ENCODE measurements at regions not wholly inside any gene's neighbourhood (a gene's known extent, or its start where the extent isn't known, plus 50 kb on each side); places are given as distances from the start of the nearest gene placed in this dataset.

DNA sequence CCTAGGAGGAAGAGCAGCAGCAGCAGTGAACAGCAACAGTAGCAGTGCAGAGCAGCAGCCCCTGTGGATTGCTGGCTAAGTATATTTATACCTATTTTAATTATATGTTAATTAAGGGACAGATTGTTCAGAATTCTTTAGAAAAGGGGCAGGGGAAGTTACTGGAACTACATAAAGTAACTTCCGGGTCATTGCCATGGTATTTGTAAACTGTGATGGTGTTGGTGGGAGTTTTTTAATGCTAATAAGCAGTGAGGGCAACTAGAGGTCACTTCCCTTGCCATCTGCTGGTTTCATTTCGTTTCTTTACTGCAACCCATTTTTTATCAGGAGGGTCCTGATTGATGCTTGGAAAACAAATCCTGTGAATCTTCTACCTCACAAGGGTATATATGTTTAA is 229.8 kb upstream of the PODXL start:
- TF ChIP-seq, protein P1, sequence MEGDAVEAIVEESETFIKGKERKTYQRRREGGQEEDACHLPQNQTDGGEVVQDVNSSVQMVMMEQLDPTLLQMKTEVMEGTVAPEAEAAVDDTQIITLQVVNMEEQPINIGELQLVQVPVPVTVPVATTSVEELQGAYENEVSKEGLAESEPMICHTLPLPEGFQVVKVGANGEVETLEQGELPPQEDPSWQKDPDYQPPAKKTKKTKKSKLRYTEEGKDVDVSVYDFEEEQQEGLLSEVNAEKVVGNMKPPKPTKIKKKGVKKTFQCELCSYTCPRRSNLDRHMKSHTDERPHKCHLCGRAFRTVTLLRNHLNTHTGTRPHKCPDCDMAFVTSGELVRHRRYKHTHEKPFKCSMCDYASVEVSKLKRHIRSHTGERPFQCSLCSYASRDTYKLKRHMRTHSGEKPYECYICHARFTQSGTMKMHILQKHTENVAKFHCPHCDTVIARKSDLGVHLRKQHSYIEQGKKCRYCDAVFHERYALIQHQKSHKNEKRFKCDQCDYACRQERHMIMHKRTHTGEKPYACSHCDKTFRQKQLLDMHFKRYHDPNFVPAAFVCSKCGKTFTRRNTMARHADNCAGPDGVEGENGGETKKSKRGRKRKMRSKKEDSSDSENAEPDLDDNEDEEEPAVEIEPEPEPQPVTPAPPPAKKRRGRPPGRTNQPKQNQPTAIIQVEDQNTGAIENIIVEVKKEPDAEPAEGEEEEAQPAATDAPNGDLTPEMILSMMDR (conservative IDR thresholded peaks at IDR 0.05; ENCODE audit: low read depth, low read length): no peak
- TF ChIP-seq POLR2A (IDR thresholded peaks at IDR 0.05; ENCODE audit: low read depth, low read length): no peak
- no peak for TF ChIP-seq SMC3 (IDR thresholded peaks at IDR 0.05; ENCODE audit: low read depth, low read length)
- TF ChIP-seq MAZ (IDR thresholded peaks at IDR 0.05; ENCODE audit: borderline replicate concordance, low read depth, low read length): no peak
- no peak for TF ChIP-seq BHLHE40 (IDR thresholded peaks at IDR 0.05; ENCODE audit: low read depth, low read length)
- no peak for TF ChIP-seq MAFK (IDR thresholded peaks at IDR 0.05; ENCODE audit: low read depth, low read length)
- TF ChIP-seq NFE2L2 (IDR thresholded peaks at IDR 0.05; ENCODE audit: low read depth, low read length): no peak
- TF ChIP-seq FOS (IDR thresholded peaks at IDR 0.05; ENCODE audit: low read depth, low read length): no peak
- TF ChIP-seq RCOR1 (IDR thresholded peaks at IDR 0.05; ENCODE audit: insufficient replicate concordance, low read length): no peak
- no peak for TF ChIP-seq MXI1 (IDR thresholded peaks at IDR 0.05; ENCODE audit: borderline replicate concordance, low read depth, low read length)
- TF ChIP-seq RFX5 (IDR thresholded peaks at IDR 0.05; ENCODE audit: low read depth, low read length): no peak
- TF ChIP-seq CHD1 (IDR thresholded peaks at IDR 0.05; ENCODE audit: low read depth, low read length): no peak
- ATAC-seq (ENCODE audit: low read depth) (no peak), DNase-seq (no peak)
- H2BK5ac ChIP-seq (ENCODE audit: low read depth, low read length, poor library complexity, severe bottlenecking): no peak overlapping the region
- H3K79me1 ChIP-seq (ENCODE audit: low read depth in 1 of 2, low read length in 2 of 2): no peaks in the 10 kb centered on the region
- dilution Hi-C loops (cut with HindIII; ENCODE audit: low sequenced_read_pairs, unreplicated experiment) (no loop called here), intact Hi-C loops (cut with micrococcal nuclease) (no loop called here), in situ Hi-C loops (cut with MboI; ENCODE audit: low sequenced_read_pairs) (no loop called here)
- H2BK15ac ChIP-seq (ENCODE audit: low read depth, low read length): no peak overlapping the region
- no peak overlapping the region for H3K18ac ChIP-seq (ENCODE audit: low read depth, low read length)
- H3K4me2 ChIP-seq (ENCODE audit: low read depth, low read length): no peak overlapping the region
- H3K4ac ChIP-seq (ENCODE audit: low read depth, low read length): no peak overlapping the region
- H2AK5ac ChIP-seq (ENCODE audit: low read depth, low read length): no peak overlapping the region
- H3K27me3 ChIP-seq (ENCODE audit: control insufficient read depth, insufficient read depth, low read length): no peaks in the 10 kb centered on the region
- no peaks in the 10 kb centered on the region for H3K9me3 ChIP-seq (ENCODE audit: control insufficient read depth, insufficient read depth, low read length)
- no peaks in the 10 kb centered on the region for H4K20me1 ChIP-seq (ENCODE audit: insufficient read depth, low read length)
- ChIA-PET CTCF (no interaction called here), POLR2A (ENCODE audit: unreplicated experiment) (no interaction called here)
- no peak overlapping the region for H3K4me3 ChIP-seq (ENCODE audit: insufficient read depth, low read depth, low read length)
- no peak overlapping the region for H2AFZ ChIP-seq (replicated peaks; ENCODE audit: low read length, poor library complexity)
- H3K9ac ChIP-seq (ENCODE audit: low read depth, low read length): no peak overlapping the region
- no peaks in the 10 kb centered on the region for H3K36me3 ChIP-seq (ENCODE audit: control insufficient read depth, insufficient read depth, low read length)
- H3K9me1 ChIP-seq (ENCODE audit: insufficient read depth, low read length): no peaks in the 10 kb centered on the region
- H4K8ac ChIP-seq (ENCODE audit: low read depth in 2 of 2, low read length in 2 of 2): no peak overlapping the region
- H2BK20ac ChIP-seq (ENCODE audit: low read depth, low read length): no peak overlapping the region
- no CpG with 5 or more reads among the region's 2 CpGs for WGBS, 2 experiments (ENCODE audit: extremely low coverage in 2 of 2, insufficient read length in 1 of 2)
- BruUV-seq (replicated peaks): no TSS peak
- no peak overlapping the region for H4K5ac ChIP-seq (ENCODE audit: low read depth, low read length)
- no peak overlapping the region for H2AK9ac ChIP-seq (replicated peaks; ENCODE audit: low read depth, low read length, poor library complexity)
- no peak overlapping the region for H3K56ac ChIP-seq (ENCODE audit: extremely low read depth, insufficient read depth, low read length)
- H2BK120ac ChIP-seq (ENCODE audit: low read depth, low read length): no peak overlapping the region
- H3K4me1 ChIP-seq (ENCODE audit: control insufficient read depth, insufficient read depth, low read length): no peaks in the 10 kb centered on the region
- no peak overlapping the region for H4K91ac ChIP-seq (ENCODE audit: insufficient read depth, low read depth, low read length)
- no peak overlapping the region for H3K27ac ChIP-seq (ENCODE audit: insufficient read depth, low read length)
- no peak overlapping the region for H3K14ac ChIP-seq (replicated peaks; ENCODE audit: low read depth, low read length)
- no peak overlapping the region for H3K23ac ChIP-seq (ENCODE audit: low read depth, low read length)

All from IMR-90 (cell line).